ENCODE measurements at regions not wholly inside any gene's neighbourhood (a gene's known extent, or its start where the extent isn't known, plus 50 kb on each side); places are given as distances from the start of the nearest gene placed in this dataset.

DNA sequence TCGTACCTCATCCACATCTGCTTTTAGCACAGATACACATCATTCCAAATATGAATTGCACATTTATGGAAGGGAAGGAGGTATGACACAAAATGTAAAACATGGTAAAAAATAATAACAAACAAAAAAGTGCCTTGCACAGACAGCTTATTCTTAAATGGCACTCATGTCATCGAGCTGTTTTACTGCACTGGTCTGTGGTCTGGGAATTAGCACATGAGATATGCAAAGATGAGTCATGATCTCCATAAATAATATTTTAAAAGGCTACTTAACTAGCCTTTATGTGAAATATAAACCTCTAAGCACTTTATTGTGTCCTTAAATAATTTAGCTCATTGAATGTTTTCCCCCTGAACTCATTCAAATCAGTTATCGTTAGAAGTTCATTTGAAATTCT, 142.2 kb upstream of the ZNF385D start:
- no peak overlapping the region for H3K4me3 ChIP-seq (ENCODE audit: low read depth, low read length)
- TF ChIP-seq, protein P1, sequence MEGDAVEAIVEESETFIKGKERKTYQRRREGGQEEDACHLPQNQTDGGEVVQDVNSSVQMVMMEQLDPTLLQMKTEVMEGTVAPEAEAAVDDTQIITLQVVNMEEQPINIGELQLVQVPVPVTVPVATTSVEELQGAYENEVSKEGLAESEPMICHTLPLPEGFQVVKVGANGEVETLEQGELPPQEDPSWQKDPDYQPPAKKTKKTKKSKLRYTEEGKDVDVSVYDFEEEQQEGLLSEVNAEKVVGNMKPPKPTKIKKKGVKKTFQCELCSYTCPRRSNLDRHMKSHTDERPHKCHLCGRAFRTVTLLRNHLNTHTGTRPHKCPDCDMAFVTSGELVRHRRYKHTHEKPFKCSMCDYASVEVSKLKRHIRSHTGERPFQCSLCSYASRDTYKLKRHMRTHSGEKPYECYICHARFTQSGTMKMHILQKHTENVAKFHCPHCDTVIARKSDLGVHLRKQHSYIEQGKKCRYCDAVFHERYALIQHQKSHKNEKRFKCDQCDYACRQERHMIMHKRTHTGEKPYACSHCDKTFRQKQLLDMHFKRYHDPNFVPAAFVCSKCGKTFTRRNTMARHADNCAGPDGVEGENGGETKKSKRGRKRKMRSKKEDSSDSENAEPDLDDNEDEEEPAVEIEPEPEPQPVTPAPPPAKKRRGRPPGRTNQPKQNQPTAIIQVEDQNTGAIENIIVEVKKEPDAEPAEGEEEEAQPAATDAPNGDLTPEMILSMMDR (IDR thresholded peaks at IDR 0.05; ENCODE audit: low read depth, low read length), result no peak

DNA sequence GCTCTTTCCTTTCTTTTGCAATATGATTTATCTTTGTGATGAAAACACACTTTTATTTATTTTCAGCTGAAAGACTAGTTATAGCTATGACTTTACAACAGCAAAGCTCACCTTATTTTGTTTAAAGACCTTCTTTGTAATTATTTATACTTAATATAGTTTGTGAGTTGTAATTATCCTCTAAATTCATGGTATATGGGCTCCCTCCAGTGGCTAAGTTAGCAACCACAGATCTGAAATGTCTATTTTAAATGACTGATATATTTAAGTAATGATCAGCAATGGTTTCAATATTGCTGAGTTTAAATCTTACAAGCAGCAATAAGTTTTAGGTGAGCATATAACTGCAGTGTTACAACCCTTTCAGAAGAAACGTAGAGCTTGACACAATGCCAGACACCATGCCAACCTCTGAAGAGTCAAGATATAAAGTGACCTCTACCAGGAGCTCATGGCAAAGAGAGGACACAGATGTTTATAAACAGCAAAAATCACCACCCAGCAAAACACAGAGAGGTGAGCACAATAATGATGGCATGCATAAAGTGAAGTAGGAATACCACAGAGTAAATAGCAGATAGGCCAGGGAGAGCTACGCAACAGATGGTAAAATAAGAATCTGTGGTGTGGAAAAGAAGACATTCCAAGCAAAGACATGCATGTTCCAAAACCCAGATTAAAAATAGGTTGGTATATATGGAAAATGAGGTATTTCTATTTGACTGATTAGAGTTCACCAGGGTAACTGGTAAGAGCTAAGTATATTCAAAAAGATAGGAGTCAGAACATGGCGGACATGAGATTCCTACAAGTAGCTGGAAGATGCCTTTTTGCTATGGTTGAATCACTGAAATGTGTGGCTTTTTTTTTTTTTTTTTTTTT, 143.7 kb upstream of the ZNF385D start:
- TF ChIP-seq, protein P1 (IDR thresholded peaks at IDR 0.05; ENCODE audit: low read depth, low read length), result no peak
- H3K4me3 ChIP-seq (ENCODE audit: low read depth, low read length), result no peak overlapping the region

DNA sequence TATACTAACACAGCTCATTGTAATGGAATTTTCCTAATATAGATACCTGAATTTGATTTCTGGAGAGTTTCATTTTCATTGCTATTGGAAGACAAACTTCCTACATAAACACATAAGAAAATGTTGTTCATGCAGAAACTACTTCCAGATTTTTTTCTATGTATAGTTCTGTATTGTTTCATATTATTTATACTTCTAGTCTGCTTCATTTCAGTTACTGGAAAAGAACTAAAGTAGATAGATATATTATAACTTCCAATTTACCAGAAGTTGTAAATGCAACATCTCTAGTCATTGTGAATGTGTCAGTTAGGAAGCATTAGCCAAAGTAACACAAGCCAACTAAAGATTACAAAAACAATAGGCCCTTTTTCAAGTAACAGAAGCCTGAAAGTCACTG, 147.3 kb upstream of the ZNF385D start:
- TF ChIP-seq, protein P1 (IDR thresholded peaks at IDR 0.05; ENCODE audit: low read depth, low read length), result no peak
- H3K4me3 ChIP-seq (ENCODE audit: low read depth, low read length), result no peak overlapping the region

DNA sequence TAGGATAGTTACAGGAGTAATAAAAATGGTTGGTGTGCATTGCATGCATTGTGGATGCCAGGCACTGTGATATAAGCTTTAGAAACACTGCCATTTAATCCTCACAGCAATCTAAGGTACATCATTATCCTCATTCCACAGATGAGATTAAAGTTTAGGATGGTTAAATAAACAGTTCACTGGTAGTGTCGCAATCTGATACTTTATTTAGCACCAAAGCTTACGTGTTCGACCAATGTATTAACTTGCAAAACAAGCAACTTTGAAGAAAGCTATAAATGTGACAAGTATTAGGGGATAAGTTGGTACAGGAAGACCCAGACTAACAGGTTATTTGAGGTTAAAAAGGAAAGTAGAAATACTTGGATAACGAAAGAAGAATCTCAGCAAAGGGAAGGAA, 150.5 kb upstream of the ZNF385D start:
- no peak overlapping the region for H3K4me3 ChIP-seq (ENCODE audit: low read depth, low read length)
- TF ChIP-seq, protein P1 (IDR thresholded peaks at IDR 0.05; ENCODE audit: low read depth, low read length), result no peak

DNA sequence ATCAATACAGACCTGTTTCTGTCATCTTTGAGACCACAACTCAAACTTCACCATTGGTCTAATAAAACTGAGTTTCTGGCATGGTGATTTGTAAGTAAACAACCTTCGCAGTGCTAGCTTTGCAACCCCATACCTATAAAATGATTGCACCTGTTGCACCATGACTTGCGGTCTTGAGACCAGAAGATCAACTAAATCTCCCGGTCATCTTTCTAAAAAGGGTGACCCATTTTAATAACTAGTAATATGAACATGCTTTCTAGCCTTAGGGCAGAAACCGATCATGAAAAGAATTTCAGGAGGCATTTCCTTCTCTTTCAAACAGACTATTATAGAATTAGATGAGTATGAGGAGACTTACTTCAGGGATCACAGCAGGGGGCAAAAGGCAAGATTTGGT, 151.9 kb upstream of the ZNF385D start:
- TF ChIP-seq, protein P1 (IDR thresholded peaks at IDR 0.05; ENCODE audit: low read depth, low read length), result no peak
- no peak overlapping the region for H3K4me3 ChIP-seq (ENCODE audit: low read depth, low read length)

DNA sequence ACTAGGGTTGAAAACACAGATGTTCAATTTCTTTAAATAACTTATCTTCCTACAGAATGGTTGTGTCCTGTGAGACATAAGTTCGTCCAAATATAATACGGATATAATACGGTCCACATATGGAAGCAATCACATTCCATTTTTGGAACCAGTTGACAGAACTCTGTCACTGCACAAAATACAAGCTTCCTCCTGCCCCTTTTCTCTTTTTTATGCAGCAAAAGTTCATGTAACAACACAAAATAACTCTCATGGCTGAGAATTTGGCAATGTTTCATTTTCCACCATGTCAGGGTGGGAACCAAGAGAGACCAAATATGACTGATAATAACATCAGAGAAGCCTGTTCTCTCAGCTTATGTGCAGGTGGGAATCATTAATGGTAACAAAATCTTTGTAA, 158.1 kb upstream of the ZNF385D start:
- TF ChIP-seq, protein P1 (IDR thresholded peaks at IDR 0.05; ENCODE audit: low read depth, low read length), result no peak
- no peak overlapping the region for H3K4me3 ChIP-seq (ENCODE audit: low read depth, low read length)

DNA sequence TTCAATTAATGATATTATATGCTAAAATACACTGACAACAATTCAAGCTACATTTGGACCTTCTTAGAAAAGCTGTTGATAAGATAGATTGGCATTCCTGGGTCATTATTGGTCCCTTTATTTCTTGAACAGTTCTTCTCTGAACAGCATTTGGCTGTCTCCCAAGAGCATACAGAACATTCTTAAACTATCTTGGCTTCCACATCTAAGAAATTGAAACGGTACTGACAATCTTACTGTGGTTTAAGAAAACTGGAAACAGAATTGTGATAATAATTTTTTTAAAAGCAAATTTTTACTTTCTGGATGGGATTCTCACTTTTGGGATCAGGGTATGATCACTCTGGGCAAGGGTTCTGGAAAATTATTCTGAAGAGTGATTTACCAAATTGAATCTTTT, 161.7 kb upstream of the ZNF385D start:
- H3K4me3 ChIP-seq (ENCODE audit: low read depth, low read length), result no peak overlapping the region
- TF ChIP-seq, protein P1 (IDR thresholded peaks at IDR 0.05; ENCODE audit: low read depth, low read length), result no peak

Measured in WI38 (cell line).